HG02840 (cell line): ENCODE measurements at regions not wholly inside any gene's neighbourhood (a gene's known extent, or its start where the extent isn't known, plus 50 kb on each side); places are given as distances from the start of the nearest gene placed in this dataset.
"Not testable (repeated sequence)": the region's sequence is repeated elsewhere in the genome, so short reads cannot be mapped to it uniquely, and the experiment has no call there.

Experiments
- ATAC-seq: cut with Tn5 transposase; IDR thresholded peaks from one replicate; pipeline ENCODE4 v1.9.1; 2021; ENCODE audit warnings: mild to moderate bottlenecking, moderate library complexity, moderate number of reproducible peaks; ENCODE audit not compliant: unreplicated experiment, low FRiP score

GRCh38 chr4:127343123-127343522, 289.6 kb upstream of the INTU start:
- not testable (repeated sequence) for ATAC-seq

DNA sequence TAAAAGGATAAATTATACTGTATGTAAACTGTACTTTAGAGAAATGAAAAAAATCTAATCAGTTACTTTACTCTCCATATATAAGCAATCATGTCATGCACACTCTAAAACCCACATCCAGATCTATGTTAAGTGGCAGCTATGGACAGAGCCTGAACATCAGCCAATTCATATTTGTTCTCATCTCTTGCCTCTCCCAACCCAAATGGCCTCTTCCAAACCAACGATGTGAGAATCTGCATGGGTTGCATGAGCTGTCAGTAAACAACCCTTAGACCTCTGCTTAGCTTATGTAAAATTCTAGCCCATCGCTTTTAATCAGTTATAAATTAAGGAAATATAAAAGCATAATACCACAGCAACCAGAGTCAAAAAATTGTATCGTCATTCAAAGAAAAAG, 288.7 kb upstream of the INTU start:
- no peak for ATAC-seq

- ATAC-seq, result no peak
Measured at GRCh38 chr4:127347936-127348335, 284.8 kb upstream of the INTU start.

DNA sequence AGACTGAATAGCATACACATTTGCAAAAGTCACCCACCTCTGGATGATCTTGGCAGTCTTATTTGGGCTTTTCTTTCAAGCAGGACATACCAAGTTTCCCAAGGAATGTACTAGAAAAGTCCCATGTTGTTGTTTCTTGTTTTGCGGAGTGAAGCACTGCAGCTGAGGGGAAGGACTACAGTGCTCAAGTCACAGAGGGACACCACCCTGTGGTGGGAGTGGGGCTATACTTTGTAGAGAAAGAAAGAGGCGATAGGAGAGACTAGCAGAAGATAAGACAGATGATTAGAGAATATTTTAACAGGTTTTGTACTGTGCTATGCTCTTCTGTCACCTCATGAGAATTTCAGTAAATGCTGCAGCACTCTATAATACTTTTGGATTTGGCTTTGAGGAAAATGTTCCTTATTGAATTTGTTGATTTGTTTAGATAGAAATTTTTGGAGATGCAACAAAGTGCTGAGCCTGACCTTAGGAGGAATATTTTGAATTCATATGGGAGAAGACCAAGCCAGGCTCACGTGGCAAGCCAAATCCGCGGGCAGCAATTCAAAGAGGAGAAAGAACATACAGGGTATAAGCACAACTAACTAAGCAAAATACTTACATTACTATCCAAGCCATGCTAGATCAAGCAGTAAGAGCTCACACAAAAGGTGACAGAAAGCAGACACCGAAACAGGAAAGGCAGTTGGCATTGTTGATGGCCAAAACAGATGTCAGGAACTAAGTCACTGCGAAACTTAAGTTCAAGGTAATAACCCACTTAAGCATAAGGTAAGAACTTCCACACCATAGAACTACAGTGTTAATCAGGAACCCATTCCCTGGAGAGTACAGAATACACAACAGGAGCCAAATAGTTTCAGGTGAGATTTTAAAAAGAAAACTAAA, 280.3 kb upstream of the INTU start:
- ATAC-seq, result no peak

- no peak for ATAC-seq
Measured at GRCh38 chr4:127355743-127356142, 277.0 kb upstream of the INTU start.

GRCh38 chr4:127357765-127358164, 275.0 kb upstream of the INTU start:
- no peak for ATAC-seq

DNA sequence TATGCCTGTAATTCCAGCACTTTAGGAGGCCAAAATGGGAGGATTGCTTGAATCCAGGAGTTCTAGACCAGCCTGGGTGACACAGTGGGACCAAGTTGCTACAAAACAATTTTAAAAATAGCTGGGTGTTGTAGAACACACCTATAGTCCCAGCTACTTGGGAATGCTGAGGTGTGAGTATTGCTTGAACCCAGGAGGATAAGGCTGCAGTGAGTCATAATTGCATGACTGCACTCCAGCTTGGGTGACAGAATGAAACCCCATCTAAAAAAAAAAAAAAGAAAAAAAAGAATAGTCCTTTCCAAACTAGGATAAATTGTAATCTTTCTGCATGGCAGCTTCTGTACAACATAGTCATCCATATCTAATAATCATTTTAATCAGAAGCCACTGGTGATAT, 270.1 kb upstream of the INTU start:
- ATAC-seq, result no peak

DNA sequence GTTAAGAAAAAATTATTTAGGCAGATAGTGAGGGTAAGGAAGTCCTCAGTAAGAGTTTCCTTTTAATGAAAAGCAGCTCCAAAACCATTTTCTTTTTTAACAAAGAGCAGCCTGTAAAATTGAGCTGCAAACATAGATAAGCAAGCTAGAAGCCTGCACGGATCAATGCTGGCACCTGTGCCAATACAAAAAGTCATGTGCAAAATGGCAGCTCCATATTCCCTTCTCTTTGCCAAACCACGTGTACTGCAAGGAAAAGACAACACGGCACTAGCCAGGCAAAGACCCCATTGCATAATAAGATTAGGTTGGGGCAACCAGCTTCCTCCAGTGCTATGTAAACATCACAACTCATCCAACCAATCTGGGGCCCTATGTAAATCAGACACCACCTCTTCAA, 268.4 kb upstream of the INTU start:
- no peak for ATAC-seq

GRCh38 chr4:127364911-127365310, 267.8 kb upstream of the INTU start:
- ATAC-seq, result no peak

GRCh38 chr4:127370604-127371003, 262.2 kb upstream of the INTU start:
- no peak for ATAC-seq

DNA sequence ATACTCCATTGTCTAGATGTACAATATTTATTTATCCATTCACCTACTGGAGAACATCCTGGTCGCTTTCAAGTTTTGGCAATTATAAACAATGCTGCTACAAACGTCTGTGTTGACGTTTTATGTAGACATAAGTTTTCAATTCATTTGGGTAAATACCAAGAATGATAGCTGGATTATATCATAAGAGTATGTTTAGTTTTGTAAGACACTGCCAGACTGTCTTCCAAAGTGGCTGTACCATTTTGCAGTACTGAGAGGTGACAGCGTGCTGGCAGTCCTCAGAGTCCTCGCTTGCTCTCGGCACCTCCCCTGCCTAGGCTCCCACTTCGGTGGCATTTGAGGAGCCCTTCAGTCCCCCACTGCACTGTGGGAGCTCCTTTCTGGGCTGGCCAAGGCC, 253.3 kb upstream of the INTU start:
- no peak for ATAC-seq

GRCh38 chr4:127379948-127380347, 252.8 kb upstream of the INTU start:
- ATAC-seq, result not testable (repeated sequence)

- ATAC-seq, result no peak
Measured at GRCh38 chr4:127383666-127384065, 249.1 kb upstream of the INTU start.

DNA sequence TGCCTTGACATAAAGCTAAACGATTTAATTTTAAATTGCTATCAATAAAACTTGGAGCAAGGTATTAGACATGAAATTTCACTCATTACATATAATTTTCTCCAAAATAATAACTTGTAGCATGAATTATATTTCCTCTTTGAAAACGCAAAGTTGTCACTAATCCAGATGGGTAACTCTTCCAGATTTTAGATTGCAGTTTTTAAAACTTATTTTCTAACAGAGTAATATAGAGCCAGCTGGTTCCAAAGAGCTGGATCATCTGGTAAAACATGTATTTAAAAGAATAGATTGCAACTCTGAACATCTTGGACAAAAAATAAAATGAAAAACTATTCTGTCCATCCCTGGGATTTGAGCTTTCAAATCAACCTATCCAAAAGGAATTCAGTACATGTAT, 238.2 kb upstream of the INTU start:
- no peak for ATAC-seq

- no peak for ATAC-seq
Measured at GRCh38 chr4:127400276-127400675, 232.5 kb upstream of the INTU start.

- ATAC-seq, result peak; percentile 75
Measured at GRCh38 chr4:127400731-127401346, 231.9 kb upstream of the INTU start.

DNA sequence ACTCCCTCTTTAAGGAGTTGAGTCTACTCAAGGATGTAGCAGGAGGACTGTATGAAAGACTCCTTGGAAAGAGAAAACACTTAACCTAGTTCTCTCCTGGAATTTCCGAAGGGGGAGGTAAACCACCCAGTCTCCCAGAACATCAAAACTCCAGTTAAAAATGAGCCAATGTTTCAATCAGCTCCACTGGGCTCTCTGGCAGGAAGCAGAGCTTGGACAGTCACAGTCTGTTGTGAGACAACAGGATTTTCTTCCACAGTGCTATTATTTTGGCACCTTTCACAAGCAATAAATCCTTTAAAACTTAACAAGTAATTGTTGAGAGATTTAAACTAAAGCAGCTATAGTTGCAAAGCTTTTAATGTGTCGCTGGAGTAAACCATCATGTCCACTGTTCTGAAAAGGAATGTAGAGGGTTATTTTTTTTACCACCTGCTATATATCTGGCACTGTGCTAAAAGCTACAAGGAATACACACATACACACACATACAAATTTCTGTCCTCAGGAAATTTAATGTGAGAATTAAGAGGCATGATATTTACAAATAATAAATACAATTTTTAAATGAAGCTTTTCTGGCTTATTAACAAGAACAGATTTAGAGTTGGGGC, 229.2 kb upstream of the INTU start:
- ATAC-seq, result no peak

DNA sequence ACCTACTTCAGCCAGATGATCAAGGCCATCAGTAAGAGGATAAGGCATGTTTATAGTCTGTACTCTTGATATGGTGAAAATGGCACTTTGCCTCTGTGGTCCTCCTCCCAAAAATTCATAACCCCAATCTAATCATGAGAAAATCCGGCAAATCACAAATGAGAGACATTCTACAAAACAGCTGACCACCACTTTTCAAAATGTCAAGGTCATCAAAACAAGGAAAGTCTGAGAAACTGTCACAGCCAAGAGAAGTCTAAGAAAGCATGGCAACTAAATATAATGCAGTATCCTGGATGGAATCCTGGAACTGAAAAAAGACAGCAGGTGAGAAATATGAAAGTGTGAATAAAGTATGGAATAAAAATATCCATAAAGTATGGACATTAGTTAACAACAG, 226.6 kb upstream of the INTU start:
- no peak for ATAC-seq

- ATAC-seq, result not testable (repeated sequence)
Measured at GRCh38 chr4:127407572-127407971, 225.2 kb upstream of the INTU start.

- ATAC-seq, result no peak
Measured at GRCh38 chr4:127410201-127410600, 222.6 kb upstream of the INTU start.

GRCh38 chr4:127410644-127411043, 222.1 kb upstream of the INTU start:
- ATAC-seq, result no peak
